Astrocyte of the spinal cord (primary cell): ENCODE measurements at regions not wholly inside any gene's neighbourhood (a gene's known extent, or its start where the extent isn't known, plus 50 kb on each side); places are given as distances from the start of the nearest gene placed in this dataset.

ENCODE experiments used
- DNase-seq: peaks from one replicate; pipeline ENCODE4 v3.0.0; 2011; ENCODE audit warnings: low read depth, low spot score
- H3K4me3 ChIP-seq: 2 replicates; pipeline ENCODE4 v1.5.1; 2011; ENCODE audit warnings: low read depth, mild to moderate bottlenecking, low read length, moderate library complexity
- CTCF ChIP-seq: IDR thresholded peaks from 2 replicates; pipeline ENCODE4 v1.5.1; 2012; ENCODE audit warnings: low read depth, mild to moderate bottlenecking, low read length, inconsistent platforms
- in situ Hi-C: cut with HindIII; loops from 2 replicates; pipeline ENCODE4 v1.10.0; 2017; ENCODE audit warnings: low sequenced_read_pairs

DNA sequence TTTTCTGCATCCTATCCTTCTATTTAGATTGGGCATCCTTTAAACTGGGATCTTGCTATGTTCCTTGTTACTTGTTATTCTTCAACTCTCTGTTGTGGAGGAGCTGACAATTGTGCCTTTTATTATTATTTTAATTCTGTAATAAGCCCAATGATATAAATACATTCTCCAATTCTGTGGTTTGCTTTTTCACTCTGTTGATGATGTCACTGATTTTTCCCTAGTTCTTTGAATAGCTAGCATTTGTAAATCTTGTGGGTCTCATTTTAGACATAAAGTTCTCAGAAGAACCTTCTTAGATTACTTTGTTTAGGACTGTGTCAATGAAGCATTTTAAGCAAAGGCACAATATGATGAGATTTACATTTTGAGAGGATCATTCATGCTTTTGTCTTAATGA is 79.5 kb upstream of the SLC8A1 start:
- in situ Hi-C loops = no loop called here
- H3K4me3 ChIP-seq = no peak overlapping the region
- no peak for DNase-seq
- TF ChIP-seq CTCF = no peak

GRCh38 chr2:40534528-40534927 is 82.6 kb upstream of the SLC8A1 start:
- TF ChIP-seq CTCF = no peak
- H3K4me3 ChIP-seq = no peak overlapping the region
- no peak for DNase-seq
- in situ Hi-C loops = no loop called here

GRCh38 chr2:40535972-40536371 is 84.1 kb upstream of the SLC8A1 start:
- DNase-seq = no peak
- H3K4me3 ChIP-seq = no peak overlapping the region
- in situ Hi-C loops = no loop called here
- TF ChIP-seq CTCF = no peak

DNA sequence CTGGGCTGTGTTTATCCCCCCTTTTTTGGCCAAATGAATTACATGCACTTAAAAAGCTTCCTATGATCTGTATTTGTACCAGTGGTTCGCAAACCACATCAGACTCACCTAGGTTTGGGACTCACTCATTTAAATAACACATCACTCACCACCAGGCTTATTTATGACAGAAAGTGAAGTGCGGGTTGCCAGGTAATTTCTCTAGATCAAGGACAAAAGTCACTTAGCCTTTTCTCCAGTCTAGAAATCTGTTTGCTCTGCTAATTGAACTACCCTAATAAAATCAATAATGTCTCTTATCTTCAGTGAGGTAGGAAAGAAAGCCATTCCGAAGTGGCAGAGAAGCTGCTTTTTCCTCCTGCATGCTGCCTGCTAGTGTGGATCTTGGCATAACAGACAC is 88.1 kb upstream of the SLC8A1 start:
- TF ChIP-seq CTCF = no peak
- H3K4me3 ChIP-seq = no peak overlapping the region
- in situ Hi-C loops = no loop called here
- no peak for DNase-seq

GRCh38 chr2:40543381-40543780 is 91.5 kb upstream of the SLC8A1 start:
- in situ Hi-C loops = no loop called here
- no peak for TF ChIP-seq CTCF
- no peak for DNase-seq
- no peak overlapping the region for H3K4me3 ChIP-seq

- DNase-seq = no peak
- in situ Hi-C loops = no loop called here
- H3K4me3 ChIP-seq = no peak overlapping the region
- TF ChIP-seq CTCF = no peak
Observed at GRCh38 chr2:40544072-40544471, 92.2 kb upstream of the SLC8A1 start.

- no peak for TF ChIP-seq CTCF
- no peak overlapping the region for H3K4me3 ChIP-seq
- in situ Hi-C loops = no loop called here
- no peak for DNase-seq
Observed at GRCh38 chr2:40545645-40546044, 93.8 kb upstream of the SLC8A1 start.
